PC-9 (cell line): ENCODE measurements at regions not wholly inside any gene's neighbourhood (a gene's known extent, or its start where the extent isn't known, plus 50 kb on each side); places are given as distances from the start of the nearest gene placed in this dataset.

Source experiments
- BruUV-seq: library from RNA; stranded (reverse); fragments of 400-500 nt; replicated peaks from 2 replicates; lab custom pipeline; 2021; lab: Mats Ljungman, UMichigan
- CTCF ChIA-PET: fragments of 300-600 bp; sonication (Branson Sonifier 250); formaldehyde crosslinking; loops from one replicate; lab custom pipeline; 2022; ENCODE audit warnings: antibody characterized with exemption; lab: Charles Lee
- POLR2A ChIA-PET: fragments of 300-600 bp; sonication (Branson Sonifier 250); formaldehyde crosslinking; loops from one replicate; lab custom pipeline; 2022; ENCODE audit warnings: antibody characterized with exemption; ENCODE audit not compliant: unreplicated experiment; lab: Charles Lee
- DNase-seq, 2 experiments: peaks; one replicate each; pipeline versions ENCODE4 v3.0.0 to v3.0.0-alpha.2; 2015 to 2022; ENCODE audit warnings: mixed read lengths in 1 of 2
- H2AFZ ChIP-seq: fragments of 200-600 bp; sonication (generic); 2 replicates; pipeline ENCODE4 v1.8.1; 2017; ENCODE audit warnings: antibody characterized with exemption
- H3F3A ChIP-seq: fragments of 200-600 bp; sonication (generic); 2 replicates; pipeline ENCODE4 v1.8.1; 2017; ENCODE audit warnings: antibody characterized with exemption, mild to moderate bottlenecking, low read depth; ENCODE audit not compliant: insufficient read depth
- H3K27ac ChIP-seq: fragments of 200-600 bp; sonication (generic); 2 replicates; pipeline ENCODE4 v1.6.1; 2016; ENCODE audit warnings: mixed run types
- H3K27me3 ChIP-seq: fragments of 200-600 bp; sonication (generic); 2 replicates; pipeline ENCODE4 v1.6.1; 2016; ENCODE audit warnings: low read depth, mixed run types; ENCODE audit not compliant: insufficient read depth
- H3K36me3 ChIP-seq: fragments of 200-600 bp; sonication (generic); 2 replicates; pipeline ENCODE4 v1.6.1; 2016; ENCODE audit warnings: low read depth, mixed run types
- H3K4me1 ChIP-seq: fragments of 200-600 bp; sonication (generic); replicated peaks from 2 replicates; pipeline ENCODE4 v1.6.1; 2016; ENCODE audit warnings: mixed run types; ENCODE audit not compliant: insufficient read depth
- H3K4me2 ChIP-seq: fragments of 200-600 bp; sonication (generic); 2 replicates; pipeline ENCODE4 v1.6.1; 2017; ENCODE audit warnings: mixed run types
- H3K4me3 ChIP-seq: fragments of 200-600 bp; sonication (generic); 2 replicates; pipeline ENCODE4 v1.6.1; 2016; ENCODE audit warnings: mixed run types
- H3K79me2 ChIP-seq: fragments of 200-600 bp; sonication (generic); 2 replicates; pipeline ENCODE4 v1.6.1; 2017; ENCODE audit warnings: low read depth, mixed run types
- H3K9me2 ChIP-seq: fragments of 200-600 bp; sonication (generic); 2 replicates; pipeline ENCODE4 v1.8.1; 2017; ENCODE audit warnings: mild to moderate bottlenecking; ENCODE audit not compliant: insufficient read depth
- H3K9me3 ChIP-seq: fragments of 200-600 bp; sonication (generic); 2 replicates; pipeline ENCODE4 v1.8.1; 2016; ENCODE audit warnings: low read depth; ENCODE audit not compliant: insufficient read depth
- H4K20me1 ChIP-seq: fragments of 200-600 bp; sonication (generic); 2 replicates; pipeline ENCODE4 v1.8.1; 2017; ENCODE audit not compliant: insufficient read depth
- EZH2 ChIP-seq: fragments of 200-600 bp; sonication (generic); IDR thresholded peaks from 2 replicates; pipeline ENCODE4 v1.8.0; 2017; ENCODE audit warnings: antibody characterized with exemption, low read depth
- intact Hi-C: fragments of 100-400 bp; cut with micrococcal nuclease; formaldehyde crosslinking; loops from one replicate; pipeline ENCODE4 v1.10.0; 2022; ENCODE audit not compliant: unreplicated experiment
- TF ChIP-seq, protein P1 (sequence below): fragments of 200-600 bp; sonication (generic); conservative IDR thresholded peaks from 2 replicates; pipeline ENCODE4 v1.6.1; 2017; ENCODE audit warnings: mixed run types, antibody characterized with exemption, mild to moderate bottlenecking, moderate library complexity

GRCh38 chr2:118698564-118698963, 148.9 kb downstream of the EN1 start:
- Histone ChIP-seq H3K9me3 (no peaks in the 10 kb centered on the region; the same call in 1 of the 2 replicates), H3K4me2 (no peak overlapping the region), H2AFZ (no peak overlapping the region), H3K36me3 (no peaks in the 10 kb centered on the region), H4K20me1 (no peaks in the 10 kb centered on the region), H3F3A (peaks cover 5% of the 10 kb centered on the region; the same call in 1 of the 2 replicates), H3K27ac (no peak overlapping the region), H3K9me2 (no peaks in the 10 kb centered on the region), H3K79me2 (no peaks in the 10 kb centered on the region), H3K27me3 (no peaks in the 10 kb centered on the region), H3K4me1 (peaks cover 30% of the 10 kb centered on the region), H3K4me3 (no peak overlapping the region)
- DNase-seq = no peak
- ChIA-PET CTCF (no interaction called here), POLR2A (no interaction called here)
- intact Hi-C loops = no loop called here
- no peak for TF ChIP-seq EZH2
- TF ChIP-seq, protein P1, sequence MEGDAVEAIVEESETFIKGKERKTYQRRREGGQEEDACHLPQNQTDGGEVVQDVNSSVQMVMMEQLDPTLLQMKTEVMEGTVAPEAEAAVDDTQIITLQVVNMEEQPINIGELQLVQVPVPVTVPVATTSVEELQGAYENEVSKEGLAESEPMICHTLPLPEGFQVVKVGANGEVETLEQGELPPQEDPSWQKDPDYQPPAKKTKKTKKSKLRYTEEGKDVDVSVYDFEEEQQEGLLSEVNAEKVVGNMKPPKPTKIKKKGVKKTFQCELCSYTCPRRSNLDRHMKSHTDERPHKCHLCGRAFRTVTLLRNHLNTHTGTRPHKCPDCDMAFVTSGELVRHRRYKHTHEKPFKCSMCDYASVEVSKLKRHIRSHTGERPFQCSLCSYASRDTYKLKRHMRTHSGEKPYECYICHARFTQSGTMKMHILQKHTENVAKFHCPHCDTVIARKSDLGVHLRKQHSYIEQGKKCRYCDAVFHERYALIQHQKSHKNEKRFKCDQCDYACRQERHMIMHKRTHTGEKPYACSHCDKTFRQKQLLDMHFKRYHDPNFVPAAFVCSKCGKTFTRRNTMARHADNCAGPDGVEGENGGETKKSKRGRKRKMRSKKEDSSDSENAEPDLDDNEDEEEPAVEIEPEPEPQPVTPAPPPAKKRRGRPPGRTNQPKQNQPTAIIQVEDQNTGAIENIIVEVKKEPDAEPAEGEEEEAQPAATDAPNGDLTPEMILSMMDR = no peak
- no TSS peak for BruUV-seq

DNA sequence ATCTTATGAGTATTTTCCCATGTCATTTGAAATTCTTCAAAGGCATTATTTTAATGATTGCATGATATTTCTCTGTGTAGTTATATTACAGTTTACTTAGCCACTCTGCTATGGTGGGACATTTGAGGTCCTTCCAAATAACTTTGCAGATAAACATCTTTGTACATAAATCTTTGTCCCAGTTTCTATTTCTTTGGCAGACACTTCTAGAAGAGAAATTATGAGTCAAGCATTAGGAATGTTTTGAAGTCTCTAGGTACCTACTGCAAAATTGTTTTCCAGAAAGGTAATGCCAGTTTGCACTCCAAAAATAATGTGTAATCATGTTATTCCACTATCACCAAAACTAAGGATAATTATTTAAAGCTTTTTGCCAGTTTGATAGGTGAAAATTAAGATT, 149.7 kb downstream of the EN1 start:
- TF ChIP-seq, protein P1 = no peak
- TF ChIP-seq EZH2 = no peak
- H3K4me1 ChIP-seq = peaks cover 30% of the 10 kb centered on the region
- no peaks in the 10 kb centered on the region for H3K79me2 ChIP-seq
- no TSS peak for BruUV-seq
- H3K27me3 ChIP-seq = no peaks in the 10 kb centered on the region
- H3K27ac ChIP-seq = peak overlapping the region; percentile 18; the same call in 1 of the 2 replicates
- intact Hi-C loops = no loop called here
- peak overlapping the region; percentile 3; the same call in 1 of the 2 replicates for H3K4me2 ChIP-seq
- POLR2A ChIA-PET = no interaction called here
- no peaks in the 10 kb centered on the region for H3K36me3 ChIP-seq
- H3K4me3 ChIP-seq = no peak overlapping the region
- H4K20me1 ChIP-seq = no peaks in the 10 kb centered on the region
- H3F3A ChIP-seq = peaks cover 5% of the 10 kb centered on the region; the same call in 1 of the 2 replicates
- H2AFZ ChIP-seq = no peak overlapping the region
- no peaks in the 10 kb centered on the region for H3K9me2 ChIP-seq
- DNase-seq = peak in 1 of 2 experiments; percentile 78
- no peaks in the 10 kb centered on the region; the same call in 1 of the 2 replicates for H3K9me3 ChIP-seq
- CTCF ChIA-PET = no interaction called here

DNA sequence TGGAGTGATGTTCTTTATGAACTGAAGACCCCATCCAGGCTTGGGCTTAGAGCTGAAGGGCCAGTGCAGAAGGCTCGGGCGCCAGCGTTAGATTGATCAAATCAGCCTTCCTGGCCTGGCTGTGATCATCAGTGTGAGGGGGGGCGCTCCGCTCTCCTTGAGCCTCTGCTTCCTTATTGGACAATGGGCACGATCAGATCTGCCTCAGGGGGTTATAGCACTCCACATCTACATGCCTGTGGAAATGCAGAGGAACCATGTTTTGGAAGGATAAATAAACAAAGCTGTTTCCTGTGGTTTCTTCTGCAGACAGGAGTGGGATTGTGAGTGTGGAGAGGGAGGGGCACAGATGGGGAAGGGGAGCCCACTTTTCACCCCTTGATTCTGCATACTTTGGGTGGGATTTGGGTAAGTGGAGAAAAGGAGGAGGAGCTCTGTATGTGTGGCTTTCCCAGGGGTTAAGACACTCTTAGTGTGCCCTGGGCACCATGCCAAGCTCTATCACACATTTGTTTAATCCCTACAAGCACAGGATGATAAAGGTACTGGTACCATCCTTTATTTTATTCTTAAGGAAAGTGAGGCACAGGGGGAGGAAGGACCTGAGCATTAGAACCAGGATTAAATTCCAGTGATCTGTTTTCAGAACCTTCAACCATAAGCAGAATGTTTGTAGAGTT, 150.5 kb downstream of the EN1 start:
- H3K9me3 ChIP-seq = no peaks in the 10 kb centered on the region; the same call in 1 of the 2 replicates
- no peak for DNase-seq
- no peak overlapping the region for H2AFZ ChIP-seq
- H3K79me2 ChIP-seq = no peaks in the 10 kb centered on the region
- POLR2A ChIA-PET = no interaction called here
- CTCF ChIA-PET = no interaction called here
- H3K4me3 ChIP-seq = no peak overlapping the region
- no peaks in the 10 kb centered on the region for H3K36me3 ChIP-seq
- no peaks in the 10 kb centered on the region for H4K20me1 ChIP-seq
- H3K4me2 ChIP-seq = peak overlapping the region; percentile 3
- H3K27ac ChIP-seq = peak overlapping the region; percentile 18; the same call in 1 of the 2 replicates
- no peak for TF ChIP-seq EZH2
- TF ChIP-seq, protein P1 = no peak
- intact Hi-C loops = no loop called here
- H3K4me1 ChIP-seq = peaks cover 30% of the 10 kb centered on the region
- no peaks in the 10 kb centered on the region for H3K9me2 ChIP-seq
- BruUV-seq = no TSS peak
- H3F3A ChIP-seq = peaks cover 5% of the 10 kb centered on the region; the same call in 1 of the 2 replicates
- H3K27me3 ChIP-seq = no peaks in the 10 kb centered on the region
